NOMO-1 treated with dmso at 0.1 percent for 144 hours (cell line): ENCODE measurements at regions not wholly inside any gene's neighbourhood (a gene's known extent, or its start where the extent isn't known, plus 50 kb on each side); places are given as distances from the start of the nearest gene placed in this dataset.

Experiments
- DNase-seq: peaks from one replicate; lab custom pipeline; 2025; ENCODE audit not compliant: unreplicated experiment; lab: John Stamatoyannopoulos, UW

DNA sequence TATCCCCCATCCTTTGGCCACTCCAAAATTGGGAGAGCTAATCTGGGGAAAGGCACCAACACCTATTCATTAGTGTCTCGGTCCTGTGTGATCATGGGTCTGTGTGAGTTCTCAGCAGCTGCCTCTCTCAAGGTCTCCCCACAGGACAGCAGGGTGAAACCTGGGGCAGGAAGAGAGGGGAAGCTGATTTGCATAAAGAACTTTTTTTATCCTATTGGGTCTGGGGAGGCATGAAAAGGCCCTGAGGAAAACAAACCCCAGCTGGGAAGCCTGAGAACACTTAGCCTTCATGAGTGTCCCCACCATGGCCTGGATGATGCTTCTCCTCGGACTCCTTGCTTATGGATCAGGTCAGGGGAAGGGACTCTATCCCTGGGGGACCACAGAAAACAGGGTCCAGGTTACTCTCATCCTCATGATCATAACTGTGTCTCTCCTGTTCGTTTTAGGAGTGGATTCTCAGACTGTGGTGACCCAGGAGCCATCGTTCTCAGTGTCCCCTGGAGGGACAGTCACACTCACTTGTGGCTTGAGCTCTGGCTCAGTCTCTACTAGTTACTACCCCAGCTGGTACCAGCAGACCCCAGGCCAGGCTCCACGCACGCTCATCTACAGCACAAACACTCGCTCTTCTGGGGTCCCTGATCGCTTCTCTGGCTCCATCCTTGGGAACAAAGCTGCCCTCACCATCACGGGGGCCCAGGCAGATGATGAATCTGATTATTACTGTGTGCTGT, 116.0 kb upstream of the TOP3B start:
- no peak for DNase-seq

GRCh38 chr22:22097727-22098228, 115.2 kb upstream of the TOP3B start:
- no peak for DNase-seq

- no peak for DNase-seq
These were observed 112.3 kb upstream of the TOP3B start for GRCh38 chr22:22094921-22095320.

DNA sequence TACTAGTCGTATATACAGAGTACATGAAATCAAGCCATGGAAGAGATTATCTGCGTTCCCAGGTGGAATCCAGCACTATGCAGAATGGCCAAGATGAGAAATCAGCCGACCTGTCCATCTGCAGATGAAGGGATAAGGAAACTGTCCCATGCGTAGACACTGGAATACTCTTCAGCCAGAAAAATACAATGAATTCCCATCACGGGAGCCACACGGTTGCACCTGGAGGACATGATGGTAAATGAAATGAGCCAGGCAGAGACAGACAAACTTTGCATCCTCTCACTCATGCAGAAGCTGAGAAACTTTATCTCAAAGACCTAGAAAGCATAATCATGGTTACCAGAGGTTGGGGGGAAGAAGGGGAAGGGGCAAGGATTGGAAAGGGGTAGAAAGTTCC, 111.9 kb upstream of the TOP3B start:
- DNase-seq = no peak

DNA sequence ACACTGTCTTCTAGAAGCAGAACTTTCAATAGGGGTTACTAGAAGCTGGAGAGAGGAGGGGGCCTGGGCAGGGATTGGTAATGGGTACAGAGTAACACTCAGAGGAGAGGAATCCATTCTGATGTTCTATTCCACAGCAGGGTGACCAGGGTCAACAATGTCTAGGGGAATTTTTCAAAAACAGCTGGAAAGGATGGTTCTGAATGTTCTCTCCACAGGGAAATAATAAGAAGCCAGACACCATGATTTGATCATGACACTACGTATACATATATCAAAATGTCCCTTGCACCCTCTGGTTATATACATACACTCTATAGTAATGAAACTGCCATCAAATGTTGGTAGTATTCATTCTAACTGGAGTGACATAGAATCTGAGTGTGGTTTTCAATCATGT, 111.2 kb upstream of the TOP3B start:
- DNase-seq = no peak

- DNase-seq = no peak
These were observed 110.4 kb upstream of the TOP3B start for GRCh38 chr22:22092974-22093373.

DNA sequence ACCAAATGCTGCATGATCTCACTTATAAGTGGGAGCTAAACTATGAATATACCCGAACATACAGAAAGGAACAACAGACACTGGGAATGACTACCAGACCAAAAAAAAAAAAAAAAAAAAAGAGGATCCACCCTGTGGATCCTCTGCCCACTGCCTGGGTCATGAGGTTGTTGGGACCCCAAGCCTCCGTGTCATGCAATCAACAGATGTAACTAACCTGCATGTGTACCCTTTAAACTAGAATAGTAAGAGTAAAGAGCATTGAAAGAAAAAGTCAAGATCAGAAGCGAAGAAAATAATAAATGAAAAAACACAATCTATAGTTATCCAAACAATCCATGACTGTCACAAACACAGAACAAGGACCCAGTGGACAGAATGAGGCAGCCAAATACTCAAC, 109.5 kb upstream of the TOP3B start:
- DNase-seq = no peak

- no peak for DNase-seq
These were observed 108.9 kb upstream of the TOP3B start for GRCh38 chr22:22091400-22091878.

DNA sequence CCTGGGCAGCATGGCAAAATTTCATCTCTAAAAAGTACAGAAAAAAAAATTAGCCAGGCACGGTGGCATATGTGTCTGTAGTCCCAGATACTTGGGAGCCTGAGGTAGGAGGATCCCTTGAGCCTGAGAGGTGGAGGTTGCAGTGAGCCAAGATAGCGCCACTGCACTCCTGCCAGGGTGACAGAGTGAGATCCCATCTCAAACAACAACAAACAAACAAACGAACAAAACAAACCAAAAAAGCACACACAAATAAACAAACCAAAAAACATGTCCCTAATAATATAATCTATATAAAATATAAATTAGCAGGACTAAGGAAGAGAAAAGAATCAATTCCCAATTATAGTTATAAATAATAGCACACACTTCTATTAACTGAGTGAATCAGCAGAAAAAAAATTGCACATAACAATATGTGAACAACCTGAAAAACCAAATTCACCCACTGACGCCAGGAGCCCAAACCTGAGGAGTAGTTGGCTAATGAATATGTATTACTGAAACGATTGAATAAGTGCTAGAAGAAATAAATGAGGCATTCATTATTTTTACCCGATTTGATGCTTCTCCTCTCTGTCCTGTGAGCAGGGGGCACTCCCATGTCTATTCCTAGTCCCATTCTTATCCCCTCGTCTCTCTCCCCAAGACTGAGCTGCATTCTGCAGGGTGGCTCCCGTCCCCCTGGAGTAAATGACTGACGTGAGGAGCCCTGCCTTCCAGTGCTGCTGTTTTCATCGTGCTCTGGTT, 108.2 kb upstream of the TOP3B start:
- no peak for DNase-seq

DNA sequence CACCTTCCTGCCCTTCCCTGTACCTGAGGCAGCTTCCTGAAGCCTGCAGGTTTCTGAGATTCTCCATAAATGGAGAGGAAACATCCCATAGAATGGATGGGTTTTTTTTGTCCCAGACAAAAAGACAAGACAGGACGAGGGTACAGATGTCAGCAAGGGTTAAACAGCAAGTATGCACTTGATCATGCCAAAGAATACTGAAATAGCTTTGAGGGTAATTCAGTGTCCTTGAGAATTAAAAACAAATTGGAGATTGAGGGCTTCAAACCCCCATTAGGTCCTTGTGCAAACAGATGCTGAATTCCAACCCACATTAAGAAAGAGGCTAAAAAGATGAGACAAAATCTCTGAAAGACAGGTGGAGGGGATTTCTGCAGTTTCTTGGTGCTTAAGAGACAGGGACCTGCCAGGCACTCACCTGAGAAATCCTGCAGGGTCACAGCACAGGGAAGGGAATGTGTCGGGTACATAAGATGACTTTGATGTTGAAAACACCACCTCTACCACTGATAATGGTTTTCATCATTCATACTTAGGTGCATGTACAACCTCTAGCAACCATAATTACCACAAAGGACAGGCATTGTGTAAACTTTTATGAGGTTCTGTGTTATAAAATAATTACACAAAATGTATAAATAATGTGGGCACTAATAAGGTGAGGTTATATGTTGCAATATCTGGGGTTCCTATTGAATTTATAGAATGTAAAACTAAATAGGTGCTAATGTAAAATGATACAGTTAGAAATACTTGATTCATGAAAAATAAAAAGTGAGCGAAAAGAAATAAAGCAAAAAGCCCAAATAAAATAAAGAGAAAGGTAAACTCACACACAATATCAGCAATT, 107.1 kb upstream of the TOP3B start:
- DNase-seq = no peak

DNA sequence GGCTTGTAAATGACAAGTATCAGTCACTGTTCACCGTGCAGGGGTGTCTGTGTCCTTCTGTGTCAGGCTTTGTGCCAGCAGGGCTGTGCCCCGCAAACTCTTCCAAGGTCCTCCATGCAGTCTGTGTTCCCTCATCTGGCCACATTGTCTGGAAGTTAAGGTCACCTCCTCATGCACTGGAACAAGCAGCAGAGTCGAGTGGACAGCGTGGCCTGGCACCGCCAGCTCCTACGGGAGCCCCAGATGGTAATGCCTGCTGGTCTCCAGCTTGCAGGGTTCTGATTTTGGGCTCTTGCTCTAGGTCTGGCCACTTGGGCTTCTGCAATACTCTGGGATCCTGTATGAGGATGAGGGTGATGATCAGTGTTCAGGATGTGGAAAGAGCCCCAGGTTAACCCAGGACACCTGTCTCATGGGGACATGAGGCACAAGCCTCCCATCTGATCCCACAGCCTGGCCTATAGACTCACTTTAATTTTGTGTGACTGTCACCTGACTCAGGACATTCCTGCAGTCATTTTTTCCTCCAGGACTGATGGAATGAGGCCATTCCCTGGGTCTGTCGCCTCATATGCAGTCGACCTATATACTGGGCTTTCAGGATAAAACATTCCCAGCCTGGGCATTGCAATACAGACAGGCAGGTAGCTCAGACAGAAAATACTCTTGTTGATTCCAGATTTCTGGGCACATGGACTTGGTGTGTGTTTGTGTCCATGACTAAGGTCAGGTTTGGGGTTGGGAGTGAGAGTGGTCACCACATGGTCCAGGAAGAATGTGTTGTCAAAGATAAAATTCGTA, 106.3 kb upstream of the TOP3B start:
- DNase-seq = no peak

- no peak for DNase-seq
These were observed 105.5 kb upstream of the TOP3B start for GRCh38 chr22:22087854-22088657.

GRCh38 chr22:22086501-22087158, 104.0 kb upstream of the TOP3B start:
- DNase-seq = no peak

DNA sequence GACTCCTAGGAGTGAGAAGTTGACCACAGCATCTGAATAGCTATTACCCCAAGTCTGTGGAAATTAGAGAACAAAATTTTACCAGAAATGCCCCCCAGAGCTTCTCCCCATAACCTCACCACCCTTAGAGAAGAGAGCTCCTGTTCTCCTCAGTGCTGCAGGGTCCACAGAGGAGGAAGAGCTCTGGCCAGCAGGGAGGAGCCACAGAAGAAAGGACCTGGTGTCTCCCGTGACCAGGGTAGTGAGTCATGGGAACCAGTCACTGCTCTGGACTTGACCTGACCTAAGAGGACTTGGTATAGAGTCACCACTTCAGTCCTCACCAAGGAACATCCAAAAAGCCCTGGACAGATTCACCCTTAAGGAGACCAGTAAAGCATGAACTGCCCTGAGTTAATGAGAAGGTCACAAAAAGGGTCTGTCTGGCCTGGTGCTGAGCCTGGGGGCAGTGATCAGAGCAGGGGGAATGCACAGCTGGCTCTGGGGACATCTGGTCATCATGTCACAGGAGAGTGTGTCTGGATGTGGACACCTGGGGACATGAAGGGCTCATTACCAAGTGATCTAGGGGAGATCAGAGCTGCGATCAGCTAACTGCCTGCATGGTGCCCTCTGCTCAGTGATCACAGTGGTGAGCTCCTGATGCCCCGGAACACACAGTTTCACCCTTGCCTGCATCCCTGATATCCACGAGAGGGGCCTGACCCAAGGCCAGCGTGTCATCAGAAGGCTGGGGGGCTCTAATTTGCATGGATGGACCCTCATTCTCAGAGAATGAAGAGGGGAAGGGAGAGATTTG, 103.3 kb upstream of the TOP3B start:
- DNase-seq = no peak

- no peak for DNase-seq
These were observed 101.6 kb upstream of the TOP3B start for GRCh38 chr22:22084089-22084711.

DNA sequence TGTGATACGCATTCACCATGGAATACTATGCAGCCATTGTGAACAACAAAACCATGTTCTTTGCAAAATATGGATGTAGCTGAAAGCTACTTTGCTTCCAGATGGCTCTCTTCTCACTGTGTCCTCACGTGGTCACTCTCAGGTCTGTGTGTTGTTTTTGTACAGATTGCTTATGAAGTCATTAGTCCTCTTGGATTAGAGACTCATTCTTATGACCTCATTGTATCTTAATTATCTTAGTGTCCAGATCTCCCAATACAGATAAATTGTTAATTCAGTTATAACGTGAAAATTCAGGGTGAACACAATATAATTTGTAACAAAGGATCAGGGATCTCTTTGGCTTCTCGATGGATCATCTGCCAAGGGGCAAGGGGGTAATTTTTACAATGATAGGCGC, 100.4 kb upstream of the TOP3B start:
- no peak for DNase-seq

GRCh38 chr22:22082229-22082835, 99.7 kb upstream of the TOP3B start:
- no peak for DNase-seq

- DNase-seq = no peak
These were observed 97.7 kb upstream of the TOP3B start for GRCh38 chr22:22080270-22080669.
